RWPE2 (cell line): ENCODE measurements at regions not wholly inside any gene's neighbourhood (a gene's known extent, or its start where the extent isn't known, plus 50 kb on each side); places are given as distances from the start of the nearest gene placed in this dataset.

Source experiments
- ATAC-seq: fragments of 200-7000 bp; cut with Tn5 transposase; 3 replicates; pipeline ENCODE4 v1.9.1; 2021; ENCODE audit warnings: low read depth
- DNase-seq: peaks from one replicate; pipeline ENCODE4 v3.0.0-alpha.2; 2020; ENCODE audit warnings: low spot score
- H3K27ac ChIP-seq: fragments of 450-650 bp; 2 replicates; pipeline ENCODE4 v1.5.1; 2017; ENCODE audit warnings: mild to moderate bottlenecking; ENCODE audit not compliant: poor library complexity, severe bottlenecking
- H3K27me3 ChIP-seq: fragments of 250-450 bp; sonication (Bioruptor Pico); 2 replicates; pipeline ENCODE4 v1.5.1; 2021; ENCODE audit warnings: mild to moderate bottlenecking, moderate library complexity; ENCODE audit not compliant: insufficient read depth, poor library complexity, severe bottlenecking
- H3K36me3 ChIP-seq: fragments of 250-450 bp; sonication (Bioruptor Pico); 2 replicates; pipeline ENCODE4 v1.5.1; 2020; ENCODE audit warnings: low read depth, mild to moderate bottlenecking, moderate library complexity
- H3K4me1 ChIP-seq: fragments of 250-450 bp; sonication (Bioruptor Pico); 2 replicates; pipeline ENCODE4 v1.5.1; 2021; ENCODE audit warnings: mild to moderate bottlenecking, moderate library complexity; ENCODE audit not compliant: insufficient read depth, poor library complexity, severe bottlenecking
- H3K4me3 ChIP-seq: fragments of 250-450 bp; sonication (Bioruptor Pico); 2 replicates; pipeline ENCODE4 v1.5.1; 2021; ENCODE audit warnings: mild to moderate bottlenecking, moderate library complexity; ENCODE audit not compliant: severe bottlenecking
- H3K9me3 ChIP-seq: fragments of 250-450 bp; sonication (Bioruptor Pico); 2 replicates; pipeline ENCODE4 v1.5.1; 2021; ENCODE audit warnings: mild to moderate bottlenecking, moderate library complexity; ENCODE audit not compliant: severe bottlenecking
- CTCF ChIP-seq: fragments of 450-650 bp; IDR thresholded peaks from one replicate; pipeline ENCODE4 v1.5.1; 2017; ENCODE audit warnings: mild to moderate bottlenecking, moderate library complexity; ENCODE audit not compliant: poor library complexity, severe bottlenecking

DNA sequence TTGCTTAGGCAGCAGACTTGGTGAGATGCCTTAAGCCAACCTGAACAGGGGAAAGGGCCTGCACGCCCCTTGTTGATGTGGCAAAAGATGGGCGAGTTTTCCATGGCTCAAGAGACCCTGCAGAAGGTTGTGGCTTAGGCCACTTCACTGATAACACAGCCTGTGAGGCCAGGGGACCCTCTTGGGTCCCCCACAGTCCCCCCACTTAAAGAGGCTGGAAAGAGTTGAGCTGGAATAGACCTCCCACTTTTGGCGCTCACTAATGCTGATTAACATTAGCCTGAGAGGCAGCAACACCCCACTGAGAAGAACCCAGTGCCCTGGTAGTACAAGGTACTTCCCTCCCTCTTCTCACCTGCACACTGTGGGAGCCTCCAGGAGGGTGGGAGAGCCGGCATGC is 107.5 kb downstream of the TRIM29 start:
- no peak for TF ChIP-seq CTCF
- Histone ChIP-seq H3K27me3 (no peaks in the 10 kb centered on the region), H3K4me3 (no peak overlapping the region), H3K27ac (no peak overlapping the region), H3K9me3 (no peaks in the 10 kb centered on the region), H3K36me3 (no peaks in the 10 kb centered on the region), H3K4me1 (no peaks in the 10 kb centered on the region)
- ATAC-seq (no peak), DNase-seq (no peak)

- no peaks in the 10 kb centered on the region for H3K9me3 ChIP-seq
- no peaks in the 10 kb centered on the region for H3K27me3 ChIP-seq
- ATAC-seq (no peak), DNase-seq (no peak)
- no peak overlapping the region for H3K4me3 ChIP-seq
- no peaks in the 10 kb centered on the region for H3K36me3 ChIP-seq
- TF ChIP-seq CTCF: no peak
- no peaks in the 10 kb centered on the region for H3K4me1 ChIP-seq
- no peak overlapping the region for H3K27ac ChIP-seq
Measured at GRCh38 chr11:120029321-120029720, 108.6 kb downstream of the TRIM29 start.

DNA sequence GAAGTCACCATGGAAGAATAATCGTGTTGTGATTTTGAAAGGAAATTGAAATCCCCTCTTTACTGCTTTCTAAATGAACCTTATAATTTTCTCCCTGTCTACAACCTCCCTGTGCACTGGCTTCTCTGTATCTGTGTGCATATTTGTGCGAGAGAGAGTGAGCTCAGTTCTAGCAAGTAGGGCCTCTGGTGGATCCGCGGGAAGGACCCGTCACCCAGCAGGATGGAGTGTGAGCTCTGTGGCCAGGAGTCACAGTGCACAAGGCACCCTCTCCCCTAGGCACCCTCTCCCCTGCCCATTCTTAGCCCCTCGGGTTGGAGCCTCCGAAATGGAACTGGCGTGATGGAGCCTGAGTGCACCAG is 109.0 kb downstream of the TRIM29 start:
- Histone ChIP-seq H3K9me3 (no peaks in the 10 kb centered on the region), H3K27me3 (no peaks in the 10 kb centered on the region), H3K4me3 (no peak overlapping the region), H3K27ac (no peak overlapping the region), H3K4me1 (no peaks in the 10 kb centered on the region), H3K36me3 (no peaks in the 10 kb centered on the region)
- DNase-seq (no peak), ATAC-seq (no peak)
- TF ChIP-seq CTCF: no peak

- H3K4me3 ChIP-seq: no peak overlapping the region
- no peaks in the 10 kb centered on the region for H3K27me3 ChIP-seq
- TF ChIP-seq CTCF: no peak
- H3K4me1 ChIP-seq: no peaks in the 10 kb centered on the region
- no peaks in the 10 kb centered on the region for H3K9me3 ChIP-seq
- no peak for ATAC-seq
- H3K27ac ChIP-seq: no peak overlapping the region
- no peak for DNase-seq
- no peaks in the 10 kb centered on the region for H3K36me3 ChIP-seq
Measured at GRCh38 chr11:120028181-120028896, 109.6 kb downstream of the TRIM29 start.

- Histone ChIP-seq H3K4me1 (no peaks in the 10 kb centered on the region), H3K4me3 (no peak overlapping the region), H3K36me3 (no peaks in the 10 kb centered on the region), H3K27ac (no peak overlapping the region), H3K9me3 (no peaks in the 10 kb centered on the region), H3K27me3 (no peaks in the 10 kb centered on the region)
- ATAC-seq (no peak), DNase-seq (no peak)
- no peak for TF ChIP-seq CTCF
Measured at GRCh38 chr11:120027546-120028180, 110.2 kb downstream of the TRIM29 start.
